Right renal cortex interstitium (tissue), 3 donors: ENCODE measurements at regions not wholly inside any gene's neighbourhood (a gene's known extent, or its start where the extent isn't known, plus 50 kb on each side); places are given as distances from the start of the nearest gene placed in this dataset.
"Not testable (repeated sequence)": the region's sequence is repeated elsewhere in the genome, so short reads cannot be mapped to it uniquely, and the experiment has no call there.

ENCODE experiments used
- DNase-seq, 3 donors: peaks; one replicate each; pipeline ENCODE4 v3.0.0-alpha.2; 2013; ENCODE audit warnings: low read depth in 3 of 3, low spot score in 2 of 3

DNA sequence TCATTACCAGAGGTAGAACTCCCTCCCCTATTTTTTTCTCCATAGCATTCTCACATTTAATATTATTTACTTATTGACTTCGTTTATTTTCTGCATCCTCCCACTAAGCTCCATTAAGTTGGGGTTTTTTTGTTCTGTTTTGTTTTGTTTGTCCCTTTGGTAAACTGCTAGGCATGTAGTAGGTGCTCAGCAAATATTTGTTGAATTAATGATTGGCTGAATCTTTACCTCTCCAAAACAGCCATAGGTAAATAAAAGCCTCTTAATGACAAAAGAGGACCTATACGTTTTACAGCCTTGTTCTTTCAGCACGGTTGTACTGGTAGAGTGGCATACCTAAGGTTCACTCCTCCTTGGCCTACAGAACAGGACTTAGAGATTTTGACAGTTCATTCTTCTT, 52.0 kb downstream of the PRORP start:
- DNase-seq, result no peak

- no peak for DNase-seq
Observed at GRCh38 chr14:35180179-35180578, 57.8 kb downstream of the PRORP start.

- not testable (repeated sequence) for DNase-seq
Observed at GRCh38 chr14:35184891-35185290, 62.5 kb downstream of the PRORP start.

DNA sequence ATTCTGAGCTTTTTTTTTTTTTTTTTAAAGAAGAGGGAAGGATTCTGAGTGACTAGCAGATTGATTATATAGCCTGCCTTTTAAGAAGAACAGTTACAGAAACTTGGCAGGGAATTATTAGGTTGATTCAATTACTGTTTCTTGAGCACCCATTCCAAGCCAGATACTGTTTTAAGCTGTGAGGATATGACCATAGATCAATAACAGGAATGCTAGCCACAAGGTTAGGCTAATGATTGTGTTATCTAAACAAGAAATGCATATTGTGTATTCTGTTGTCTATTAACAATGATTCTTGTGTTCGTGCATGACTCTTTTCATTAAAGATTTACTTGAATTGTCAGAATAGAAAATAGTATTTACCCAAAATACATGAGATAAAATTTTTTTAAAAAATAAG, 67.1 kb downstream of the PRORP start:
- no peak for DNase-seq

GRCh38 chr14:35193161-35193560, 70.8 kb downstream of the PRORP start:
- DNase-seq, result no peak

GRCh38 chr14:35194183-35194582, 71.8 kb downstream of the PRORP start:
- not testable (repeated sequence) for DNase-seq

DNA sequence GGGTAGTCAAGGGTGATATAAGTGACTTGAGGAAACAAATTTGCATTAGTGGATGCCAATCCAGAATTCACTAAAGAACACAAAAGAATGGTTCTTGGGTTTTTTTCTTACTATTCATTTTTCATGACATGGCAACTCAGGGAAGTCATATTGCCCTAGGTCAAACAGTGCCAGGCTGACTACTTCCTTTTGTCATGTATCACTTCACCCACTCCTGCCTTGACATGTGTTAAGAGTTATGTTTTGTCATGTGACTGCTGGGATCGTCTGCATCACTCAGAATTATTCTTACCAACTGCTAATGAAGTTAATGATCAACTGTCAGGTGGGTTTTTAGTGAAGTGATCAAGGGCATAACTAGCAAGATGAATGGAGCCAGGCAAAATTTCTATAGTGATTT, 74.2 kb downstream of the PRORP start:
- DNase-seq, result no peak

DNA sequence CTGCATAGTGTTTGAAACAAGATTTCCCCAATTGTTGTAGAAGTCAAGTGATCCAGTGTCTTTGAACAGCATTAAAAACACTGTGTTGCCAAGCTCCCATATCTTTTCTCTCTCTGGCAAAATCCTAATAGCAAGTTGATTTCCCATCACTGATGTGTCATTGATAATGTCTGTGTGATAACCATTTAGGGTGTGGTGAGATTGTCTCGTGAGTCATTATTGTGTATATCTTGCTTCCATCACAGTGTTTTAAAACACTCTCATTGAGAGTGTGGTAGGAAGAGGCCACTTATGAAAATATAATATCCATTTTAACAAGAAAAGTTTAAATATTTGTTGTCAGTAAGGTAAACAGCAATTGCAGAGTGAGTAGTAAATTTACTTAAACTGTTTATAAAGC, 74.7 kb downstream of the PRORP start:
- no peak for DNase-seq

GRCh38 chr14:35201066-35201465, 78.7 kb downstream of the PRORP start:
- no peak for DNase-seq

- DNase-seq, result no peak
Observed at GRCh38 chr14:35202195-35202594, 79.8 kb downstream of the PRORP start.

DNA sequence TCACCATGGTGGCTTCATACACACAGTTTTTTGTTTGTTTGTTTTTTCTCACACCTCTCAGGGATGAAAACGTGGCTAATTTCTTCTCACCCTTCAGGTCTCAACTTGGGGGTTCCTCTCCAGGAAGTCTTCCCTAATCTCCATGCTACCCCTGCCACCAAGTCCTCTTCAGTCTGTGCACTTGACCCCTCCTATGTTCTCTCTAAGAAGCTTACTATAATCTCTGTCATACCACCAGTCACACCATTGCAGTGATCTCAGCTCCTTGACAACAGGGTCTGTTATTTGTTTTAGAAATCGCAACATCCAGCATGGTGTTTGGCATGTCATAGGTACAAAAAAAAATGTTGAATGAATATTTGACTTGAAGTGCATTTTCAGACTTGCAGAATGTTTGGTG, 83.4 kb downstream of the PRORP start:
- no peak for DNase-seq

- no peak for DNase-seq
Observed at GRCh38 chr14:35211067-35211466, 81.1 kb upstream of the PSMA6 start.

- DNase-seq, result no peak
Observed at GRCh38 chr14:35212471-35213142, 79.6 kb upstream of the PSMA6 start.

DNA sequence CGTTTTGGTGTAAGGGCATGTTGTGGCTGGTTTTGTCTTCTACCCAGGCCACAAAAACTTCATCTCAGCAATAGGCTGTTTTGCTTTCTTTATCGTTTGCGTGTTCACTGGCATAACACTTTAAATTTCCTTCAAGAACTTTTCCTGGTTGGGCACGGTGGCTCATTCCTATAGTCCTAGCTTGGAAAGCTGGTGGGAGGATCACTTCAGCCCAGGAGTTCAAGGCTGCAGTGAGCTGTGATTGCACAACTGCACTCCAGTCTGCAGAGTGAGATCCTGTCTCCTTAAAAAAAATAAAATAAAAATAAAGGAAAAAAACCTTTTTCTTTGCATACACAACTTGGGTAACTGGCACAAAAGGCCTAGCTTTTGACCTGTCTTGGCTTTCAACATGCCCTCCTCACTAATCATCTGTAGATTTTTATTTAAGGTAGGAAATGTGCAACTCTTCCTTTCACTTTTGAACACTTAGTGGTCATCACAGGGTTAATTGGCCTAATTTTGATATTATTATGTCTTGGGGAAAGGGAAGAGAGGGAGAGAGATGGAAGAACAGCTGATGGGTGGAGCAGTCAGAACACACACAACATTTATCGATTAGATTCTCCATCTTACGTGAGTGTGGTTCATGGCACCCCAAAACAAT, 78.9 kb upstream of the PSMA6 start:
- no peak for DNase-seq

GRCh38 chr14:35213869-35214387, 78.3 kb upstream of the PSMA6 start:
- no peak for DNase-seq

DNA sequence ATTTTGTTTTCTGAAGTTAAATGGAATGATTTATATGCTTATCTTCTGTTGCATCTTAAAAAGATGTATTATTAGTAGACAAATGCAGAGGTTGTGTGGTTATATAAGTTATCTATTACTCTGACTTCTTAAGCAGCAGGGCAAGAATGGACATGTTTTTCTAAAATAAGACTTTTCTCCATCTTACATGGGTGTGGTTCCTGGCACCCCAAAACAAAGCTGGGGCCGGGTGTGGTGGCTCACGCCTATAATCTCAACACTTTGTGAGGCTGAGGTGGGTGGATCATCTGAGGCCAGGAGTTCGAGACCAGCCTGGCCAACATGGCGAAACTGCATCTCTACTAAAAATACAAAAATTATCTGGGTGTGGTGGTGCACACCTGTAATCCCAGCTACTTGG, 77.8 kb upstream of the PSMA6 start:
- not testable (repeated sequence) for DNase-seq

- DNase-seq, result peak; percentile 31 to 40 (median 36)
Observed at GRCh38 chr14:35215110-35215813, 76.9 kb upstream of the PSMA6 start.

GRCh38 chr14:35218176-35218575, 74.0 kb upstream of the PSMA6 start:
- DNase-seq, result not testable (repeated sequence)

- DNase-seq, result no peak
Observed at GRCh38 chr14:35218963-35219362, 73.2 kb upstream of the PSMA6 start.

DNA sequence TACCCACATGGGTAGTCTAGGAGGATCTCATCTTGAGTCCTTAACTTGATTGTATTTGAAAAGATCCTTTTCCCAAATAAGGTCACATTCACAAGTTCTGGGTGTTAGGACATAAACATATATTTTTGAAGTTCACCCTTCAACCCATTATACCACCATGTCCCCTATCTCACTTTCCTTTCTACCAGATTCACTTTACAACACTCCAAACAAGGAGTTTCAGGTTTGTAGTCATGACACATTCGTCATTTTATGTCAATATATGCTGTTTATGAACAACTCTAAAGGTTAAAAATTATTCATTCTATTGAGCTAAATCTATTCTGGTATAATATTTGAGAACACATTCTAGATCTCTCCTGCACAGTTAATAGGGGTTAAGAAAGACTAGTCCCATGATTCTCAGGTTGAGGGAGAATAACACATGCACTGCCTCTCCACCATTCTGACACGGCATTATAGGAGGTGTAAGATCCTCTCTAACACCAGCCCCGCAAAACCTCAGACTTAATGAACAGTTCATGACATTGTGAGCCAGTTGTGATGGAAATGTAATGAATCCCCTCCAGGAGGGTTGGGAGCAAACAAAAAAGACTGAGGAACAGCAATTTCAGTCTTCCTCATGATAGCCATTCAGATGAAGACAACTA, 72.0 kb upstream of the PSMA6 start:
- no peak for DNase-seq

- DNase-seq, result no peak
Observed at GRCh38 chr14:35220920-35221319, 71.3 kb upstream of the PSMA6 start.
